Testis (tissue), 2 donors: ENCODE measurements at regions not wholly inside any gene's neighbourhood (a gene's known extent, or its start where the extent isn't known, plus 50 kb on each side); places are given as distances from the start of the nearest gene placed in this dataset.

Experiments
- DNase-seq: peaks from one replicate; pipeline ENCODE4 v3.0.0-alpha.2; 2019
- H3K27ac ChIP-seq, 2 donors: fragments of 200-600 bp; sonication (generic); one replicate each; pipeline ENCODE4 v1.5.1; 2019
- H3K27me3 ChIP-seq: fragments of 200-600 bp; sonication (generic); one replicate; pipeline ENCODE4 v1.5.1; 2019
- H3K36me3 ChIP-seq: fragments of 200-600 bp; sonication (generic); one replicate; pipeline ENCODE4 v1.5.1; 2017; ENCODE audit warnings: low read depth; ENCODE audit errors: missing control alignments
- H3K4me1 ChIP-seq: fragments of 200-600 bp; sonication (generic); one replicate; pipeline ENCODE4 v1.5.1; 2019
- H3K4me3 ChIP-seq, 2 donors: fragments of 200-600 bp; sonication (generic); one replicate each; pipeline ENCODE4 v1.5.1; 2017 to 2019
- H3K9me3 ChIP-seq: fragments of 200-600 bp; sonication (generic); one replicate; pipeline ENCODE4 v1.5.1; 2017
- CTCF ChIP-seq, 3 experiments: fragments of 450-650 bp in 2 of 3; fragments of 200-600 bp in 1 of 3; sonication (generic) in 1 of 3; IDR thresholded peaks; one replicate each; pipeline ENCODE4 v1.5.1; 2016 to 2019; ENCODE audit warnings: antibody characterized with exemption in 3 of 3, mild to moderate bottlenecking in 2 of 3, moderate library complexity in 1 of 3
- POLR2A ChIP-seq: fragments of 450-650 bp; IDR thresholded peaks from one replicate; pipeline ENCODE4 v1.6.1; 2017; ENCODE audit warnings: antibody characterized with exemption, mild to moderate bottlenecking, moderate library complexity
- WGBS, 2 donors: methylation state at CpG; one replicate each; pipeline ENCODE4 v1.1.5; 2018; 5-methylcytosine and 5-hydroxymethylcytosine counted together
- intact Hi-C: fragments of 100-400 bp; cut with DNase I; formaldehyde crosslinking; loops from one replicate; pipeline ENCODE4 v1.15.1; 2023; ENCODE audit warnings: low total_unique reads

GRCh38 chr13:80196756-80197155 is 144.2 kb downstream of the SPRY2 start:
- Histone ChIP-seq H3K27ac (no peak overlapping the region), H3K9me3 (no peaks in the 10 kb centered on the region), H3K4me3 (no peak overlapping the region), H3K27me3 (no peaks in the 10 kb centered on the region), H3K4me1 (no peaks in the 10 kb centered on the region), H3K36me3 (no peaks in the 10 kb centered on the region)
- TF ChIP-seq POLR2A (no peak), CTCF (IDR thresholded peaks at IDR 0.05) (no peak)
- no peak for DNase-seq
- intact Hi-C loops, result no loop called here
- 96 to 100% methylated on average over 2 of the region's 2 CpGs for WGBS, 2 donors

GRCh38 chr13:80195649-80196048 is 145.3 kb downstream of the SPRY2 start:
- TF ChIP-seq CTCF (IDR thresholded peaks at IDR 0.05) (no peak), POLR2A (no peak)
- Histone ChIP-seq H3K36me3 (no peaks in the 10 kb centered on the region), H3K4me3 (no peak overlapping the region), H3K27me3 (no peaks in the 10 kb centered on the region), H3K27ac (no peak overlapping the region), H3K9me3 (no peaks in the 10 kb centered on the region), H3K4me1 (no peaks in the 10 kb centered on the region)
- intact Hi-C loops, result no loop called here
- no peak for DNase-seq
- 72 to 83% methylated on average over 2 of the region's 2 CpGs for WGBS, 2 donors

- intact Hi-C loops, result no loop called here
- no peak for DNase-seq
- TF ChIP-seq POLR2A (no peak), CTCF (IDR thresholded peaks at IDR 0.05) (no peak)
- no peak overlapping the region for H3K27ac ChIP-seq
- 96 to 97% methylated on average over 11 of the region's 11 CpGs for WGBS, 2 donors
- no peaks in the 10 kb centered on the region for H3K27me3 ChIP-seq
- H3K36me3 ChIP-seq, result no peaks in the 10 kb centered on the region
- H3K4me3 ChIP-seq, result no peak overlapping the region
- H3K4me1 ChIP-seq, result no peaks in the 10 kb centered on the region
- no peaks in the 10 kb centered on the region for H3K9me3 ChIP-seq
Observed at GRCh38 chr13:80189889-80190597, 150.9 kb downstream of the SPRY2 start.

GRCh38 chr13:80180740-80181355 is 160.1 kb downstream of the SPRY2 start:
- TF ChIP-seq CTCF (IDR thresholded peaks at IDR 0.05), result no peak
- no peak for TF ChIP-seq POLR2A
- DNase-seq, result no peak
- Histone ChIP-seq H3K27ac (no peak overlapping the region), H3K36me3 (no peaks in the 10 kb centered on the region), H3K4me1 (no peaks in the 10 kb centered on the region), H3K9me3 (no peaks in the 10 kb centered on the region), H3K27me3 (no peaks in the 10 kb centered on the region), H3K4me3 (no peak overlapping the region)
- WGBS, 2 donors, result 84 to 86% methylated on average over 8 of the region's 8 CpGs
- intact Hi-C loops, result no loop called here

- Histone ChIP-seq H3K27ac (no peak overlapping the region), H3K36me3 (no peaks in the 10 kb centered on the region), H3K4me1 (no peaks in the 10 kb centered on the region), H3K4me3 (no peak overlapping the region), H3K27me3 (no peaks in the 10 kb centered on the region), H3K9me3 (no peaks in the 10 kb centered on the region)
- TF ChIP-seq CTCF (IDR thresholded peaks at IDR 0.05), result no peak
- no peak for TF ChIP-seq POLR2A
- 73 to 88% methylated on average over 3 of the region's 3 CpGs for WGBS, 2 donors
- DNase-seq, result no peak
- intact Hi-C loops, result no loop called here
Observed at GRCh38 chr13:80177327-80177726, 163.6 kb downstream of the SPRY2 start.
